Cardiac fibroblast (primary cell): ENCODE measurements at regions not wholly inside any gene's neighbourhood (a gene's known extent, or its start where the extent isn't known, plus 50 kb on each side); places are given as distances from the start of the nearest gene placed in this dataset.

Source experiments
- DNase-seq, 2 donors: peaks; one replicate each; pipeline versions ENCODE4 v3.0.0 to v3.0.0-alpha.2; 2010; ENCODE audit warnings: low read depth in 2 of 2
- H3K4me3 ChIP-seq, 2 donors: replicated peaks in 1 of 2; 1 replicate in 1 of 2; 2 replicates in 1 of 2; pipeline ENCODE4 v1.5.1; 2011; ENCODE audit warnings: low read depth in 2 of 2, low read length in 2 of 2, mild to moderate bottlenecking in 2 of 2, moderate library complexity in 1 of 2
- CTCF ChIP-seq: IDR thresholded peaks from one replicate; pipeline ENCODE4 v1.5.1; 2011; ENCODE audit warnings: low read depth, mild to moderate bottlenecking, low read length, inconsistent platforms

GRCh38 chr2:217604527-217605194, 398.1 kb downstream of the TNS1 start:
- TF ChIP-seq CTCF = no peak
- DNase-seq = no peak
- no peak overlapping the region for H3K4me3 ChIP-seq

GRCh38 chr2:217601601-217602000, 401.2 kb downstream of the TNS1 start:
- no peak for TF ChIP-seq CTCF

GRCh38 chr2:217599906-217600305, 402.9 kb downstream of the TNS1 start:
- DNase-seq = no peak
- TF ChIP-seq CTCF = no peak
- no peak overlapping the region for H3K4me3 ChIP-seq

More at GRCh38 chr2:217601601-217602000, 401.2 kb downstream of the TNS1 start:
- H3K4me3 ChIP-seq = no peak overlapping the region
- no peak for DNase-seq

- no peak for TF ChIP-seq CTCF
- H3K4me3 ChIP-seq = no peak overlapping the region
- DNase-seq = no peak
Observed at GRCh38 chr2:217597681-217598080, 405.1 kb downstream of the TNS1 start.

GRCh38 chr2:217597145-217597544, 405.6 kb downstream of the TNS1 start:
- DNase-seq = no peak
- no peak overlapping the region for H3K4me3 ChIP-seq
- TF ChIP-seq CTCF = no peak

- no peak for TF ChIP-seq CTCF
- H3K4me3 ChIP-seq = no peak overlapping the region
- no peak for DNase-seq
Observed at GRCh38 chr2:217593732-217594131, 409.1 kb downstream of the TNS1 start.

GRCh38 chr2:217588266-217588665, 414.5 kb downstream of the TNS1 start:
- no peak for TF ChIP-seq CTCF
- no peak overlapping the region for H3K4me3 ChIP-seq
- DNase-seq = no peak
